LHCN-M2 (cell line): ENCODE measurements at regions not wholly inside any gene's neighbourhood (a gene's known extent, or its start where the extent isn't known, plus 50 kb on each side); places are given as distances from the start of the nearest gene placed in this dataset.

ENCODE experiments used
- DNase-seq: peaks from one replicate; pipeline ENCODE4 v3.0.0-alpha.2; 2012; ENCODE audit warnings: low read depth

GRCh38 chr6:165956874-165957273, 210.8 kb downstream of the TBXT start:
- no peak for DNase-seq

DNA sequence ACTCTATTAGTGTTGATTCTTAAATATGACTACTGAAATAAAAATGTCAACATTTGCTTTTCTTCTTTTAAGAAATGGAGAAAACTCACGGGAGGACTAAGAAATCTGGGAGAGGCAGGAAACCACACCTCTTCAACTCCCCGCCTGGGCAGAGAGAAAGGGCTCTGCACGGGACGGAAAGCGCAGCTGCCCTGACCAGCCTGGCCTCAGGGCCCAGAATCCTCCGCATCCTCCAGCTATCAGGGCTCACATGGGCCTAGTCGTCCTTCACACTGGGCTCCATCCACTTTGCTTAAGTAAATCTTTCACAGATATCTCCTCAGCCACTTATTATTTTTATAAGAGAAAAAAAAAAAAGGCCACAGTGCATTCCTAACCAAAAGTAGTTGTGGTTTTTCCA, 215.1 kb downstream of the TBXT start:
- DNase-seq: no peak

DNA sequence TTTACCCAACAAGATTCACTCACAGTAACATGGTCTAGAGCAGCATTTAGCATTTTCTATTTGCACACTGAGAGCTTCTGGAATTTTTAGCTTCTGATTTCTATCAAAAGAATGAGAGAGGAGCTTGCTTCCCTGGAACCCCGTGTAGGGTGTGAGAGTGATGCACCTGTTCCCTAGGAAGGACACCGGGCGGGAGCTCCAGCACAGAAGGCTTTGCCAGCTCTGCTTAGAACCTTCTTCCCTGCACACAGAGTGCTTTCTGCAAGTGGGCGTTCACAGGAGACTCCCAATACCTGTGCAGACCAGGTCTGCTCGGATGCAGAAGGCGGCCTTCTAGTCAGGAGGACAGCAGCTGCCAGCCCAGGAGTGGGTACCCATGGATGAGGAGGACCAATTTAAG, 217.3 kb downstream of the TBXT start:
- no peak for DNase-seq

DNA sequence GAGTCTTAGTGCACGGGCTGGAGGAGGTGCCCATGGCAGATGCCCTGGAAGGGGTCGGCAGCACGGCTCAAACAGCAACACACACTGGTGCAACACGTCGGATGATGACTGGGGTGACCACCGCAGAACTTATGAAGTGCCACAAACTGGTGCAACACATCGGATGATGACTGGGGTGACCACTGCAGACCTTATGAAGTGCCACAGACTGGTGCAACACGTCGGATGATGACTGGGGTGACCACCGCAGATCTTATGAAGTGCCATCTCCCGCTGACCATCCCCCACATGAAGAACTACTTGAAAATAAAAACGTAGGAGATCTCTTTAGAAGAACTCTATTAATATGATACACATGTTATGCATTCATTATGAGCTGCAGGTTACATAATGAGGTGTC, 218.3 kb downstream of the TBXT start:
- DNase-seq: no peak

DNA sequence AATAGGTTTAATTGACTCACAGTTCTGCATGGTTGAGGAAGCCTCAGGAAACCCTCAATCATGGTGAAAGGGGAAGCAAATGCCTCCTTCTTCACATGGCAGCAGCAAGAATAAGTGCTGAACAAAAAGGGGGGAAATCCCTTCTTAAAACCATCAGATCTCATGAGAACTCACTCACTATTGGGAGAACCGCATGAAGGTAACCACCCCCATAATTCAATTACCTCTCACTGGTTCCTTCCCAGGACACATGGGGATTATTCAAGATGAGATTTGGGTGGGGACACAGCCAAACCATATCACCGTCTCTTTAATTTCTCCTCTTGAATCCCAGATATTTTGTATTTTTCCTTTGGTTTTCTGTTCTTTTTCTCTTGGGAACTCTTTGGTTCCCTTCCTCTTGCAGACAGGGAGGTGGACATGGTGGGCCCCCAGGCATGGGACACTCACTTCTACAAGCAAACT, 223.6 kb downstream of the TBXT start:
- no peak for DNase-seq

GRCh38 chr6:165941786-165942185, 225.9 kb downstream of the TBXT start:
- DNase-seq: no peak

DNA sequence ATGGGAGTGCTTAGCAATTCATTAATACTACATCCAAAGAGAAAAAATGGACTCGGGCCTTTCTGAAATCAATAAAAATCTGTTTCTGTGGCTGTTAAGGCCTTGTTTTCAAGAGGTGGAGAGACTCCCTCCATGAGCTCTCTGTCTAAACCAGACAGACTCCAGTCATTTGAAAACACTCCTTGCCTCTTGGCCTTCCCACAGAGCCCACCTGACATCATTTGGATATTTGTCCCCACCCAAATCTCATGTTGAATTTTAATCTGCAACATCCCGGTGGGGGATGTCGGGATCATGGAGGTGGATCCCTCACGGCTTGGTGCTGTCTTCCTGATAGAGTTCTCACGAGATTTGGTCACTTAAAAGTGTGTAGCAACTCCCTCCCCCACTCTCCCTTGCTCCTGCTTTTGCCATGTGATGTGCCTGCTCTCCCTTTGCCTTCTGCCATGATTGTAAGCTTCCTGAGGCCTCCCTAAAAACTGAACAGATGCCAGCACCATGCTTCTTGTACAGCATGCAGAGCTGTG, 226.3 kb downstream of the TBXT start:
- DNase-seq: no peak

DNA sequence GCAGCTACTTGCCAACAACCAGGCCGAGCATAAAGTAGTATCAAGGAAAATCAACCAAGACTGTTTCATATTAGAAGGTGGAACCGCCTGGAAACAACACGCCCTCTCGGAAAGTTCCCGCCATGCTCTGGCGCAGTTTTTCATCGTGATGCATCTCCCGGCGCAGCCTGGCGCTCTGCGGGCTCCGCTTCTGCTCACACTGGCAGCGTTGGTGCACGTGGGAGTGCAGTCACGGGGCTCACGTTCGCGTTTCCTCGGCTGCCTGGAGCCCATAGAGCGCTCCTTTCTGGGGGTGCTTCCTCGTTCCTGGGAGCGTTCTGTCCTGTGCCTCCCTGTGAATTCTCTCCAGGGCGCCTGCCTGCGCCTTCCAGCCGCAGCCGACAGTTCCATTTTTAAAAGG, 227.3 kb downstream of the TBXT start:
- no peak for DNase-seq

DNA sequence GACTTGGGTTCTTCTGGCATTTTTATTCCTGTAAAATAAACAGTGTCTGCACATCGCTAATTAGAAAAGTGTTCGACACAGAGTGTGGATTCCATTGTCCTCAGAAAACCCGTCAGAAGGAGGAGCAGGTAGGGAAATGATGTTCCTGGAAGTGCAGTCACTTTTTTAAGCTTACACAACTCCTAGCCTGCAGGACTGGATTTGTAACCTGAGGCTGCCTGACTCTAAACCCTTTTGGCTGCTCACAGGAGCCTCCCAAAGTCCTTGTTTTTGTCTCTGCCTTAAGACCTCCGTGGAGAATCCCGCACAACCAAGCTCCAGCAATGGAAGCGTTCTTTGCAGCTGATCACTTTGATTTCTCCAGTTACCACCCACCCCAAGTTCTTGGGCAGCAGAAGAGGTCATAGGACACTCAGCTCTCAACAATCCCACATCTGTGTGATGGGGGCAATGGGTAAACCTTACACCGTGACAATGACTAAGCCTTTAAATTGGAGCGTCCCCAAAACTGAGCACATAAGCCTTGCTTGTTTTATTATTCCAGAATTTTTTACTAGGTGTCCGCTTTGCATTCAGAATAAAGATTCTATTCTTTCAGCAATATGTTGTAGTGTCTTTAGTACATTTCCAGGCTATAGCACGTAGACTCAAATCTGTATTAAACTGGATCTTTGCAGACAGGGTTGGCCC, 227.9 kb downstream of the TBXT start:
- DNase-seq: no peak

DNA sequence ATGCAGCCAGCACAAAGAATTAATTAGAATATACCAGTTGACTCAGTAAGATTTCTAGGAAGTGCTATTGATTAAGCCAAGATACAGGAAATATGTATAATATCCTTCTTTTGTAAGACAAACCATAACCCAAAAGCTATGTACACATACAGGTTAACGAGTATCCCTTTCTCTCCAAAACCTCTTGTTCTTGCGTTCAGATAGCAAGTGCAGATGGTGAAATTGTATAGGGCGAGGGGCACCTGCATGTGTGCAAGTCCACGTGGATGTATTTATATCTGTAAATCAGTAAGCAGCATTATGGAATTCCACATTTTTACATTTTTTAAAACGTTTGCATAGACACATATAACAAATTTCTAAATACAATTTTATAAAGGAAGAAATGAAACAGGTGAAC, 228.6 kb downstream of the TBXT start:
- DNase-seq: no peak

DNA sequence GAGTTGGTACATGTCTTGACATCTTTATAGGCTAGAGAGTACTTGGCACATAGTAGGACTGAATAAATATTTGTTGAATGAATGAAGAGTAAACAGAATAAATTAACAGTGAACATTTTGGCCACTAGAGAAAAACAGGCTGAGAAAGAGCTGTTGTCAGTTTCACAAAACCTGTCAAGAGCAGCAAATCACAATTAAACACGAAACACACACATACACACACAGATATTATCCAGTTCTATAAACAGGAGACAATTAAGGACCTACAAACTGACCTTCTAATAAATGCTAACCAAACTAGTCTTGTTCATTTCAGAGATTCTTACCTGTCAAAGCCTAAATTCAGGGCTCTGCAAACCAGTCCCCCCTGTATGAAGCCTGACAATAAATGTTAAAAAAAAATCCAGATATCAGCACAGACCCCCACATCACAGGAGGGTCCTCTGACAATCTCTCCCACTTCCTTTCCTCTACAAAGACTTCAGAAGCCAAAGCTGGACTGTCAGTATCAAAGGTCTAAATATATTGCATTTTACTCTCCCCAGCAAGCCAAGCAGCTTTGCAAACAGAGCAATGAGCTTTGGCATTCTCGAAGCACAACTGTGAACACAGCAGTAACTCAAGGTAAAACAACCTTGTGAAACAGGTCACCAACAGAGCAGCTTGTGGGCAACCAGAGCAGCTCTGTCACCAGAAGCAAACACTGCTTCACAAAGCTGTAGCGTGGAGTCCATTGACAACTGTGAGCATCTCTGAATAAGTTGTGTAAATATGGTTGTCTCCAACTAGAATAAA, 229.9 kb downstream of the TBXT start:
- DNase-seq: no peak

DNA sequence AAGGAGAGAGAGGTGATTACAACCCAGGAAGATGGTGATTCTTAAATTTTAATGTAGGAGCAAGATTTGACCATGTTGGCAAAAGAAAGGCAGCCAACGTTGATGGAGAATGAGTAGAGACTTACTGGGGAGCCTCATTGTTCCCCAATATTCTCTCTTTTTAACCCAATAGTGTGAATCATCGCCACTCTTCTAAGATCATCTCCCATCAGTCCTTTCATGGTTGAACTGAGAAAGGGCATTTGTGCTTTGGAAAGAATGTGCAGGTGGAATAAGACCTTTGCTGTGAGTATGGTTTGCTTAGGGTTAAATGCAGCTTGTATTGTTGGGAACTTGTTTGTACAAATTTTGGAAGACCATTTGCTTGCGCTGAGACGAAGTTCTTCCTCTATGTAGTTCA, 231.0 kb downstream of the TBXT start:
- no peak for DNase-seq

- DNase-seq: no peak
Observed at GRCh38 chr6:165936096-165936495, 231.6 kb downstream of the TBXT start.

- no peak for DNase-seq
Observed at GRCh38 chr6:165931675-165932074, 236.0 kb downstream of the TBXT start.

DNA sequence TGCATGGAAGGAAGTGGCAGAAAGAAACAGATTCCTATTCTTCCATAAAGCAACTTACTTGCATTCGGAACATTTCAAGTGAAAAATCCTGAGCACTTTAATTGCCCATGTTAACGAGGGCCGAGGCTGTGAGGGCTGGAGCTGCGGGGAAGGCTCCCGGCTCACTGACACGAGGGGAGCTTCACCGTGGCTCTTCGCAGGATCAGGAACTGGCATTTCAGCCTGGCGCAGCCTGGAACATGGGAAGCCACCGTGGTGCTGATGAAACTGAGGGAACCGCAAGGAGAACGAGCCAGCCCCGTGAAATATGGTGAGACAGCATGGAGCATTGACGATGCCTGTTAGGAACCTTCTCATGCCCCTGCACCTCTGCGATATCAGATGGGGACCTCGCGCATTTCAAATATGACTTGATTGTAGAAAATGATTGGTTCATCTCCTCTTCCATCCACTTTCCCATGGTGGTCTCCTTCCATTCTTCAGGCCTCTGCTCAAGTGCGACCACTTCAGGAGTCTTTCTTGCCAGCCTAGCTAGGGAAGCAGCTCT, 236.9 kb downstream of the TBXT start:
- no peak for DNase-seq

GRCh38 chr6:165929607-165930006, 238.0 kb downstream of the TBXT start:
- DNase-seq: no peak

GRCh38 chr6:165926378-165926777, 241.3 kb downstream of the TBXT start:
- DNase-seq: no peak

DNA sequence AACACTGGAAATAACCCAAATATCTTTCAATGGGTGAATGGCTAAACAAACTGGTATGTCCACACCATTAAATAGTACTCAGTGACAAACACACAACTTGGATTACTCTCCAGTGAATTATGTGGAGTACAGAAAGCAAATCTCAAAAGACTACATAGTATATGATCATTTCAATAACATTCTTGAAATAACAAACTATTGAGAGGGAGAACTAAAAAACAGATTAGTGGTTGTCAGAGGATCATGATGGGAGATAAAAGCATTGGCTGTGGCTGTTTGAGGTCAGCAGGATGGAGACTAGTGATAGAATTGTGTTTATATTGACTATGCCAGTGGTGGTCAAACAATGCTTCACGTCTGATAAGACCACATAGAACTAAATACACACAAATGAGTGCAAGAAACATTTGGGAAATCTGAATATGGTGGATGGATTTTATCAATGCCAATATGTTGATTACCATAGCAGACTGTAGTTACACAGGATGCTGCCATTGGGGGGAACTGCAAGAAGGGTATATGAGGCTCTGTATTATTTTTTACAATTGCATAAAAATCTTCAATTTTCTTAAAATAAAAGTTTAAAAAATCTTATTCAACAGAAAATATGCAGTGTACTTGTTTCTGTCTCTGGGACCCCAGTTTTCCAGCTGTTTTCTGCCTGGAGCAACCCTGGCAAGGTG, 242.0 kb downstream of the TBXT start:
- peak; percentile 16 for DNase-seq

- DNase-seq: peak; percentile 76
Observed at GRCh38 chr6:165922309-165922794, 245.3 kb downstream of the TBXT start.

DNA sequence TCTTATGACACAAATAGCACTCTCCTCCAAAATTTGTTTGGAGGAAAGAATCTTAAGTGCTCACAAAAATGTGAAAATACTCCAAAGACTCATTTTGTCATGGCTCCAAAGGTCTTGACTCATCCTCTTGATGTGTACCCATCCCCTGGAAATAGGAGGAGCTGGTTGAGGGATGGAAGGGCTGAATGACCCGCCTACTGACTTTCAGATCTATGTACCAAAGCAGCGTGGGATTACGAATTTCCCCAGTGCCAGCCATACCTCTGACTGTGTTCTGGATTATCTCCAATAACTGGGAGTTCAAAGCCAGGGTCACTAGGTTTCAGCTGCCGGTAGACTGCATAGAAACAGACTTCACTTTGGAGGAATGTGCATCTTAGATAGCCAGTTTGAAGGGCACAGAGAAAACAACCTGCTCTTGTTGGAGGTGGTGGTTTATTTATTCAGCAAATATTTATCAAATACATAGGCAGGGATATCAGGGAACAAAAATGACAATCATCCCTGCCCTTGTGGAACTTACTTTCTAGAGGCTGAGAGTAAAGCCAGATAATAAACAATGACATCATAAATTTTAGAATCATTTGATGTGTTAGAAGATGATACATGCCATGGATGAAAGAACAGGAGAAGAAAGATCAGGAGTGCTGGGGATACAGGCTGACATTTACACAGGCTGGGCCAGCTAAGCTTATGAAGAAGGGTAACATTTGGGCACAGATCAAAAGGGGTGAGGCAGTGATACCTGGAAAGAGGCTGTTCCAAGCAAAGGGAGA, 246.6 kb downstream of the TBXT start:
- peak; percentile 30 for DNase-seq

GRCh38 chr6:165917576-165917975, 250.1 kb downstream of the TBXT start:
- no peak for DNase-seq
